NCI-H82 treated with DMSO at 0.1 percent for 48 hours (cell line): ENCODE measurements at regions not wholly inside any gene's neighbourhood (a gene's known extent, or its start where the extent isn't known, plus 50 kb on each side); places are given as distances from the start of the nearest gene placed in this dataset.
"Not testable (repeated sequence)": the region's sequence is repeated elsewhere in the genome, so short reads cannot be mapped to it uniquely, and the experiment has no call there.

ENCODE experiments used
- DNase-seq: peaks from one replicate; lab custom pipeline; 2025; ENCODE audit not compliant: unreplicated experiment; lab: John Stamatoyannopoulos, UW

GRCh38 chr12:88366101-88366500 is 214.2 kb downstream of the KITLG start:
- DNase-seq, result no peak

GRCh38 chr12:88367231-88367630 is 213.0 kb downstream of the KITLG start:
- no peak for DNase-seq

GRCh38 chr12:88368077-88368476 is 212.2 kb downstream of the KITLG start:
- DNase-seq, result not testable (repeated sequence)

DNA sequence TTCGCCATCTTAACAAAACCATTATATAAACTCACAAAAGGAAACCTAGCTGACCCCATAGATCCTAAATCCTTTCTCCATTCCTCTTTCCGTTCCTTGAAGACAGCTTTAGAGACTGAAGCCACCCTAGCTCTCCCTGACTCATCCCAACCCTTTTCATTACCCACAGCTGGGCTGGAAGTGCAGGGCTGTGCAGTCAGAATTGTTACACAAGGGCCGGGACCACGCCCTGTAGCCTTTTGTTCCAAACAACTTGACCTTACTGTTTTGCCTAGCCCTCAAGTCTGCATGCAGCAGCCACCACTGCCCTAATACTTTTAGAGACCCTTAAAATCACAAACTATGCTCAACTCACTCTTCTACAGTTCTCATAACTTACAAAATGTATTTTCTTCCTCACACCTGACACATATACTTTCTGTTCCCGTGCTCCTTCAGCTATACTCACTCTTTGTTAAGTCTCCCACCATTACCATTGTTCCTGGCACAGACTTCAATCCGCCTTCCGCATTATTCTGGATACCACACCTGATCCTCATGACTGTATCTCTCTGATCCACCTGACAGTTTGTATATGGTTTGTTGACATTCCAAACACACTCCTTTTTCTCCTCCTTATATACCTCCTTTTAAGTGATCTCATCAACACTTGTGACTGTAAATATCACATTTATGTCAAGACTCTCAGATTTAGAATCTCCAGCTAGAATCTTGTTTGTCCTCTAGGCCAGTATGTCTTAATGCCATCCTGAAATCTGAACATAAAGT is 208.7 kb downstream of the KITLG start:
- no peak for DNase-seq

- no peak for DNase-seq
Observed at GRCh38 chr12:88375306-88376305, 204.7 kb downstream of the KITLG start.

DNA sequence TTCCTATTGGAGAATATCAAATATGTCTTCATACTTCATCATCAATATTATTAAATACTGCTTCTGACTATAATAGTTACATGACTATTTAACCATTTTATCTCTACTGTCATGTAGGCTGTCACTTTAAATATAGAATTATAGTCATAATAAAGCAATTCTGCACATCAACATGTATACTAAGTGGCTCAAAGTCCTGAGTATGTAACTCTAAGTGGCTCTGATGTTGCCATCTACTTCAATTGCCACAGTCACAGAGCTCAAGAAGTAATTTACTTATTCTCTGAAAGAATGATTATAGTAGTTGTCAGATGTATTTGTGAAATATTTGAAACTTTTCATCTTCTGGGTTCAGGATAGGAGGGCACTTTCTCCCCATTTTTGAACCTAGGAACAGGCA is 202.3 kb downstream of the KITLG start:
- no peak for DNase-seq

DNA sequence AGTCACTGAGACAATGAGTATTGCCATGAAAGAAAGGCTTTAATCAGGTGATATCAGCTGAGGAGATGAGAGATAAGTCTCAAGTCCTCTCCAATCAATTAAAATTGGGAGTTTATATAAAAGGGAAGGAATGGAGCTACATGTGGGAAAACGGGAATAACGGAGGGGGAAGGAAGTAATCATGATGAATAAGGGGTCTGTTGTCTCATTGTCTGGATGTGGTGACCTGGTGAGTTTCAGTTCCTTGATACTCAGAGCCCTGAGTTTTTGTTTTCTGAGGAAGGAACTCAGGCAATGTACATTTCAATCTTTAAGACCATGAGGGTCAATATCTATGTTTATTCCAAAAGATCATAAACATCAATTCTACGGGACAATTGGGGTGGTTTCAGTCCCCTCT is 198.8 kb downstream of the KITLG start:
- no peak for DNase-seq

- no peak for DNase-seq
Observed at GRCh38 chr12:88383405-88383804, 196.9 kb downstream of the KITLG start.

DNA sequence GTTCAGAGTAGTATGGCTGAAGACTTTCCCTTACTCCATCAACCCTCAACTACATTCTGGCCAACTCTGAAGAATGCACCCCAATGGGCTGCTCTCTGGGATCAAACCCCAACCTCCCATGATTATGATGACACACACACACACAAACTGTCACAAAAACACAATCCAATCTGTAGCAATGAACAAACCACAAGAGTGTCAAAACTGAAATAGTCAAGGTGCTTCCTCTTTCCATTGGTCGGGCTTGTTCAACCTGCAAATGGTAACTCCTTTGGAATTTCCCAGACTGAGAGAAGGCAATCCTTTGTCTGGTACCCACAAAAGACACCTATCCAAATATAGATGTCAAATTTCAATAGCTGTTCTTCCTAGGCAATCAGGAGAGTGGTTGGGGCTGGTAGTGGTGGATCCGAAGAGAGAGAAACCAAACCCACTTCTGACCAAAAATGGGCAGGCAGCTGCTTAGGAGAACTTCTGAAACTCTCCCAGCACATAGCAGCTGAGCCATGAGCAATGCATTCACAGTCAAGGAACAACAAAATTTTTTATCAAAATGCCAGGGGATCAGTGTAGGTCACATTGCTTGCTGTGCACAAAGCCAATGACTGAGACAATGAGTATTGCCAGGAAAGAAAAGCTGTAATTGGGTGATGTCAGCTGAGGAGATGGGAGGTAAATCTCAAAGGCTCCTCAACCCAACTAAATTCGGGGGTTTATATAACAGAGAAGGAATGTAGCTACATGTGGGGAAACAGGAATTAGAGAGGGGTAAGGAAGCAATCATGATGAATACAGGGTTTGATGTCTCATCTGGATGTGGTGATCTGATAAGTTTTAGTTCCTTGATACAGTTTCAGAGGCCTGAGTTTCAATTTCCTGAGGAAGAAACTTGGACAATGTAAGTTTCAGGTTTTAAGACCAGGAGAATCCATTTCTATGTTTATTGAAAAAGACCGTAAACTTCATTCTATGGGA is 191.4 kb downstream of the KITLG start:
- no peak for DNase-seq

DNA sequence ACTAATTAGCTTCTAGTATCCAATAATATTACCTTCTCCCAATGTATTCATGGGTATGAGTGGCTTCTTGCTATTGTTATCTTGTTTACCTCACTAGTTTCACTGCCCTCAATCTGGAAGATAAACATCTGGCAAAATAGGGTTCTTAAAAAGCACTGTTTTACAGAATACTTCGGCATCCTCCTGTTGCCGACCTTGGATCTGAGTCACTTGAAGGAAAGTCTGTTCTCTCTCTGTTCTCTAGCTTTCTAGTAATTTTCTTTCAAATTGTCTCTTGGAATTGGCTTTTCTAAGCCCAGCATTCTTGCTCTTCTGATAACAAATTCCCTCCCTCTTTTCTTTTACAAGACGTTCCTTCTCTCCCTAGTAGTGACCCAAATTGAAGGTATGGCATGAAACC is 189.5 kb downstream of the KITLG start:
- DNase-seq, result no peak

DNA sequence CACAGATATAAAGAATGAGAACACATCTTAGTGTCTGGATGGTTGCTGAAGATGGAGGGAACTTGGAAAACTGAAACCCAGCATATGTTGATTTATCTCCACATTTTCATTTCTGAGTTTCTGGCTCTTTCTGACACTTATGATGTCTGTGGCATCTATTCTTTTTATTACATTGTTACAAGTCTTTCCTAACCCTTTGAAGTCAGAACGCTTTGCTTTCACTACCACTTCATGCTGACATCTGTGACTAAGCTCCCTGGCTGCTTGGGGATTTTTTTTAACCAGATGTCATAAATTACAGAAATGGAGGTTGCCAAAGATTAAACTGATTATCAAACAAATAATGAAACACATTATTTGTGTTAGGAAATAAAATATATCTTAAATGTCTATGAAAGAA is 188.7 kb downstream of the KITLG start:
- no peak for DNase-seq

DNA sequence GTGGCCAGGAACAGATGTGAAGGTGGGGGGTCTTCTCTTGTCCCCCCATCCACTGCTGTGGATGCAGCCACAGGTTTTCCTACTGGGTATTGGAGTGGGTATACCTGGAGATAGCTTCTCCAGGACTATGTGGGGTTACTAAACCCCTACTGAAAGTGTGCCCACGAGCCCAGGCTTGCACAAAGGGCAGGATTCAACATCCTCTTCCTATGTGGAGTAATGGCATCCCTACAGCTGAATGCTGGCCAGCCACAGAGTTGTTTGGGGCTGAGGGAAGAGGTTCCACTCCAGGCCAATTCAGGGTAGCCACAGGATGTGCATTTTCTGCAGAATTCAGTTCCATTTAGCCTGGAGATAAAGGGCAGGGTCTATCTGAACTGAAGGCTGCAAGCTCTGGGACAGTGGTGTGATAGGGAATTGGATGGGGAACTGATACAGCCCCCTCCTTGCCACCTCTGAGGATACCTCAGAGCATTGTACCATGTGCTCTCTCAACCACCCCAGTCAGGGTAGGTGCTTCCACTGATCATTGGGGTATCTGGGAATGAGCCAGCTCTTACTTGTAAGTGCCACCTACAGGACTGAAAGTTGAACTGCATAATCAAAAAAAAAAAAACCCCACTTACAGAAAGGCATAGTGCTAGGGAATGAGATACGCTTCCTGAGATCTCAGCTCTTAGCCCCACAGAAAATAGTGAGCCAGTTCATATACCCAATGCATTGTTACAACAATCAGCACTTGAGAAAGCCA is 187.1 kb downstream of the KITLG start:
- peak; percentile 2 for DNase-seq

DNA sequence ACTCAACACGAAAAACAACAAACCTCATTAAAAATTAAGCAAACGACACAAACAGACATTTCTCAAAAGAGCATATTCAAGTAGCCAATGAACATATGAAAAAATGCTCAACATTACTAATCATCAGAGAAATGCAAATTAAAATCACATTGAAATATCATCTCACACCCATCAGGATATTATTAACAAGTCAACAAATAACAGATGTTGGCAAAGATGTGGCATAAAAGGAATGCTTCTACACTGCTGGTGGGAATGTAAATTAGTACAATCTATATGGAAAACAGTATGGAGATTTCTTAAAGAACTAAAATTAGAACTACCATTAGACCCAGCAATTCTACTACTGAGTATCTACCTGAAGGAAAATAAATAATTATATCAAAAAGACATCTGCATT is 182.2 kb downstream of the KITLG start:
- DNase-seq, result no peak

DNA sequence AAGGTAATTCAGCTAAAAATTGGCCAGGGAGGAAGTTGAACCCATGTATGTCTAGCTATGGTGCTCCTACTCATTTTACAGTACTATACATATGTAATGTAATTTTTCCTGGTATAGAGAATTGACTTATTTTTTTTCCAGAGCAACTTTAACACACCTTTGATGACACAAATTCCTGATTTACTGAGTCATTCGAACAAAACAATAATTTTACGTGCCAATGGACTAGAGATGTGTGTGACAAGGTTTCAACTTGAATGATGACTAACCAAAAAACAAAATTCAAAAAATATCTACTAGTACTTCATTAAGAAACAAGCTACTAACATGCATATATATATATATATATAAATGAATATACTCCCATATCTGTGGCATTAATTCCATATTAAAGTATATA is 180.5 kb downstream of the KITLG start:
- no peak for DNase-seq

DNA sequence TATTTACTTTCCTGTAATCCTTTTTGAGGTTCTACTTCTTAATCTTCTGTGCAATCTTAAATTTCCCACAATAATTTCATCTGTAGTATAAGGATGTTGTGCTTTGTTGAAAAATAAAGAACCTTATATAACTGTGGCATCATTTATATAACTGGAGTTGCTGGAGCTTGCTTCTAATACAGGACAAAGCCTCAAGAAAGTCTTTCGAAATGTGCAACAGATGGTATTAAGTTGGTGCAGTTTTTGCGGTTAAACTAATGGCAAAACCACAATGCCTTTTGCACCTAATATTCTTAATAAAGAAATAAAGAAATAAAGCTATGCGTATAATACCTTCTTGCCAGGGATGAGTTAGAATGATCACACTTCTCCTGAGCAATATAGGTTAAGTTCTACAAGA is 180.0 kb downstream of the KITLG start:
- no peak for DNase-seq

DNA sequence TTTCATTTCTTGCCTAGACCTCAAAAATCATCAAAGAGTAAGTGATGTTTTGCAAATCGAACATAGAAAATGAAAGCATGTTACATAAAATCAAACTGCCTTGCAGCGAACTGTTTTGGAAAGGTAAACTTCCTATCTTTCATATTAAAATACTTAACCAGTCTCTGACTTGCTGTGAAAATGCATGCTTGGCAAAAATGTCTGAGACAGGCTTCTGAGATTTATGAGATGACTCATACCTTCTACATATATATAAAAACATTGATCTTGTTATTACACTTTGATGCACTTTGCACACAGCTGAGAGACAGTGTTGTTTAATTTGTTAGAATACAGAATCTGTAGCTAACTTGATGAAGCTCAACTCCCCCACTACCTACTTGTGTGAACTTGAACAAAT is 179.1 kb downstream of the KITLG start:
- no peak for DNase-seq

DNA sequence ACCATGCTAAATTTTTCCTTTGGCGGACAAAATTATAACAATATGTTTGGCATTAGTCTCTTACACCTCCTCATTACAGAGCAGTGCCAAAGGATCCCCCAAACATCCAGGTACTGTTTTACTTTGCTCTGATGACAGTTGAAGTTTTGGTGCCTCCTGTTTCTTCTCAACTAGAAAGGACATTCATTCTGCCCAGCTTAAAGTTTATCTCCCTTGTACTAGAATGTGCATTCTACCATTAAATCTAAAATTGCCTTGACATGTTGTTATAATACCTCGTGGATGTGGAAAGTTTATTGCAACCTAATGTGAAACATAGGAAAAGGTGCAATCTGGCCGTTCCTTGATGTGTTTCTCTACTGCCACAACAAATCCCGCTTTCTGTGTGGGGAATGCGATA is 173.4 kb downstream of the KITLG start:
- no peak for DNase-seq

- DNase-seq, result no peak
Observed at GRCh38 chr12:88408823-88409222, 171.4 kb downstream of the KITLG start.

DNA sequence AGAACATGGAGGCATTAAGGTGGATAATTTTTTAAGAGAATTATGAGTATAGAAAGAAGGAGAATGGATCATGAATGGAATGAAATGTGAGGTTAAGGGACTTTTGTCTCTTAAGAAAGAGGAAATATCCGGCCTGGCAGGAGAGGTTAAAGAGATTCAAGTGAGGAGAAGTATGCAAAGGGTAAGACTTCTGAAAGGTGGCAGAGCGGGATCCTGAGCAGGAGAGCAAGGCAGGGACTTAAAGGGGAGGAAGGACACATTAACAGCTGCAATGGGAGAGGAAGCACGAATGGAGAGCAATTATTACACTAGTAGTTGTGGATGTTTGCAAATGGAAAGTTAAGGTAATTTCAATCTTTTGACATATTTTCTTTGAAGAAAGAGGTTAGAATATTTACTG is 171.0 kb downstream of the KITLG start:
- DNase-seq, result no peak

DNA sequence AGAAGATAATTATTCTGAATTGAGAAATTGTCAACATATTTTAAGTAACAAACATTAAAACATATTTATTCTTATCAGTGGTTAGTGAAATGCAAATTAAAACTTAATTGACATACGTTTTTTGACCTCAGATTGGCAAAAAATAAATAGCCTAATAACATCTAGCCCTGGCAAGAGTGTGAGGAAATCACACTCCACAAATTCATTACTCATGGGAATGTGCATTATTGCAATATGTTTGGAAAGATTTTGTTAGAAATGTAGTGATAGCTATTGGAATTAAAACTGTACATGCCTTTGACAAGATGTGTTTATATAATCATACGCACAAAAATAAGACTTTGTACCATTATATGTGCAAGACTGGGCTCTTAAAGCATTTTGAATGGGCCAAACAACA is 168.6 kb downstream of the KITLG start:
- no peak for DNase-seq
